ENCODE measurements at regions not wholly inside any gene's neighbourhood (a gene's known extent, or its start where the extent isn't known, plus 50 kb on each side); places are given as distances from the start of the nearest gene placed in this dataset.
"Not testable (repeated sequence)": the region's sequence is repeated elsewhere in the genome, so short reads cannot be mapped to it uniquely, and the experiment has no call there.

- not testable (repeated sequence) for H3K4me3 ChIP-seq (ENCODE audit: extremely low read depth, insufficient read depth, low read length, poor library complexity, severe bottlenecking); H3K36me3 ChIP-seq (ENCODE audit: control insufficient read depth, insufficient read depth, low read length); H3K4me1 ChIP-seq (ENCODE audit: control insufficient read depth, insufficient read depth, low read length, poor library complexity, severe bottlenecking); H3K9me3 ChIP-seq (ENCODE audit: control insufficient read depth, low read length); H3K27ac ChIP-seq (ENCODE audit: low read depth, low read length, severe bottlenecking)
- WGBS, 2 experiments (ENCODE audit: insufficient coverage in 2 of 2) = 94 to 97% methylated on average over 2 to 3 of the region's 6 CpGs
Observed at GRCh38 chr10:90118567-90118966, 417.2 kb downstream of the KIF20B start.

GRCh38 chr10:90119631-90120280, 418.4 kb downstream of the KIF20B start:
- not testable (repeated sequence) for H3K4me3 ChIP-seq (ENCODE audit: extremely low read depth, insufficient read depth, low read length, poor library complexity, severe bottlenecking); H3K27ac ChIP-seq (ENCODE audit: low read depth, low read length, severe bottlenecking); H3K4me1 ChIP-seq (ENCODE audit: control insufficient read depth, insufficient read depth, low read length, poor library complexity, severe bottlenecking); H3K36me3 ChIP-seq (ENCODE audit: control insufficient read depth, insufficient read depth, low read length); H3K9me3 ChIP-seq (ENCODE audit: control insufficient read depth, low read length)
- 86 to 92% methylated on average over 11 to 12 of the region's 21 CpGs for WGBS, 2 experiments (ENCODE audit: insufficient coverage in 2 of 2)

GRCh38 chr10:90125456-90126255, 424.3 kb downstream of the KIF20B start:
- no peaks in the 10 kb centered on the region for H3K36me3 ChIP-seq (ENCODE audit: control insufficient read depth, insufficient read depth, low read length)
- no peak overlapping the region for H3K4me3 ChIP-seq (ENCODE audit: extremely low read depth, insufficient read depth, low read length, poor library complexity, severe bottlenecking)
- no peaks in the 10 kb centered on the region for H3K4me1 ChIP-seq (ENCODE audit: control insufficient read depth, insufficient read depth, low read length, poor library complexity, severe bottlenecking)
- H3K27ac ChIP-seq (ENCODE audit: low read depth, low read length, severe bottlenecking) = no peak overlapping the region
- no peaks in the 10 kb centered on the region for H3K9me3 ChIP-seq (ENCODE audit: control insufficient read depth, low read length)
- 90% methylated on average over 2 of the region's 7 CpGs; no CpG with 5 or more reads in 1 of the 2 experiments for WGBS, 2 experiments (ENCODE audit: insufficient coverage in 2 of 2)

- no peaks in the 10 kb centered on the region for H3K36me3 ChIP-seq (ENCODE audit: control insufficient read depth, insufficient read depth, low read length)
- no CpG with 5 or more reads among the region's 1 CpG for WGBS, 2 experiments (ENCODE audit: insufficient coverage in 2 of 2)
- no peaks in the 10 kb centered on the region for H3K4me1 ChIP-seq (ENCODE audit: control insufficient read depth, insufficient read depth, low read length, poor library complexity, severe bottlenecking)
- H3K9me3 ChIP-seq (ENCODE audit: control insufficient read depth, low read length) = no peaks in the 10 kb centered on the region
- H3K27ac ChIP-seq (ENCODE audit: low read depth, low read length, severe bottlenecking) = no peak overlapping the region
- no peak overlapping the region for H3K4me3 ChIP-seq (ENCODE audit: extremely low read depth, insufficient read depth, low read length, poor library complexity, severe bottlenecking)
Observed at GRCh38 chr10:90126256-90126595, 424.8 kb downstream of the KIF20B start.

GRCh38 chr10:90130321-90131086, 429.1 kb downstream of the KIF20B start:
- no peaks in the 10 kb centered on the region for H3K4me1 ChIP-seq (ENCODE audit: control insufficient read depth, insufficient read depth, low read length, poor library complexity, severe bottlenecking)
- peaks cover 6% of the 10 kb centered on the region for H3K9me3 ChIP-seq (ENCODE audit: control insufficient read depth, low read length)
- 92 to 100% methylated on average over 1 to 2 of the region's 2 CpGs for WGBS, 2 experiments (ENCODE audit: insufficient coverage in 2 of 2)
- H3K36me3 ChIP-seq (ENCODE audit: control insufficient read depth, insufficient read depth, low read length) = no peaks in the 10 kb centered on the region
- H3K27ac ChIP-seq (ENCODE audit: low read depth, low read length, severe bottlenecking) = no peak overlapping the region
- H3K4me3 ChIP-seq (ENCODE audit: extremely low read depth, insufficient read depth, low read length, poor library complexity, severe bottlenecking) = no peak overlapping the region

GRCh38 chr10:90133606-90134005, 432.2 kb downstream of the KIF20B start:
- no CpG with 5 or more reads among the region's 2 CpGs for WGBS, 2 experiments (ENCODE audit: insufficient coverage in 2 of 2)
- H3K9me3 ChIP-seq (ENCODE audit: control insufficient read depth, low read length) = peaks cover 32% of the 10 kb centered on the region

GRCh38 chr10:90136731-90137316, 435.4 kb downstream of the KIF20B start:
- 81 to 83% methylated on average over 5 of the region's 8 CpGs for WGBS, 2 experiments (ENCODE audit: insufficient coverage in 2 of 2)
- peaks cover 32% of the 10 kb centered on the region for H3K9me3 ChIP-seq (ENCODE audit: control insufficient read depth, low read length)
- no peak overlapping the region for H3K4me3 ChIP-seq (ENCODE audit: extremely low read depth, insufficient read depth, low read length, poor library complexity, severe bottlenecking)

More at GRCh38 chr10:90133606-90134005, 432.2 kb downstream of the KIF20B start:
- H3K36me3 ChIP-seq (ENCODE audit: control insufficient read depth, insufficient read depth, low read length) = no peaks in the 10 kb centered on the region
- H3K4me3 ChIP-seq (ENCODE audit: extremely low read depth, insufficient read depth, low read length, poor library complexity, severe bottlenecking) = no peak overlapping the region
- H3K27ac ChIP-seq (ENCODE audit: low read depth, low read length, severe bottlenecking) = no peak overlapping the region
- no peaks in the 10 kb centered on the region for H3K4me1 ChIP-seq (ENCODE audit: control insufficient read depth, insufficient read depth, low read length, poor library complexity, severe bottlenecking)

GRCh38 chr10:90138844-90139243, 437.5 kb downstream of the KIF20B start:
- H3K9me3 ChIP-seq (ENCODE audit: control insufficient read depth, low read length) = peaks cover 26% of the 10 kb centered on the region
- 52 to 83% methylated on average over 2 to 4 of the region's 4 CpGs for WGBS, 2 experiments (ENCODE audit: insufficient coverage in 2 of 2)
- no peaks in the 10 kb centered on the region for H3K36me3 ChIP-seq (ENCODE audit: control insufficient read depth, insufficient read depth, low read length)
- no peak overlapping the region for H3K4me3 ChIP-seq (ENCODE audit: extremely low read depth, insufficient read depth, low read length, poor library complexity, severe bottlenecking)
- H3K27ac ChIP-seq (ENCODE audit: low read depth, low read length, severe bottlenecking) = no peak overlapping the region
- no peaks in the 10 kb centered on the region for H3K4me1 ChIP-seq (ENCODE audit: control insufficient read depth, insufficient read depth, low read length, poor library complexity, severe bottlenecking)

More at GRCh38 chr10:90136731-90137316, 435.4 kb downstream of the KIF20B start:
- Histone ChIP-seq H3K27ac (ENCODE audit: low read depth, low read length, severe bottlenecking) (no peak overlapping the region), H3K4me1 (ENCODE audit: control insufficient read depth, insufficient read depth, low read length, poor library complexity, severe bottlenecking) (no peaks in the 10 kb centered on the region), H3K36me3 (ENCODE audit: control insufficient read depth, insufficient read depth, low read length) (no peaks in the 10 kb centered on the region)

- Histone ChIP-seq H3K27ac (ENCODE audit: low read depth, low read length, severe bottlenecking) (no peak overlapping the region), H3K9me3 (ENCODE audit: control insufficient read depth, low read length) (peaks cover 13% of the 10 kb centered on the region), H3K36me3 (ENCODE audit: control insufficient read depth, insufficient read depth, low read length) (no peaks in the 10 kb centered on the region), H3K4me1 (ENCODE audit: control insufficient read depth, insufficient read depth, low read length, poor library complexity, severe bottlenecking) (no peaks in the 10 kb centered on the region), H3K4me3 (ENCODE audit: extremely low read depth, insufficient read depth, low read length, poor library complexity, severe bottlenecking) (no peak overlapping the region)
- WGBS, 2 experiments (ENCODE audit: insufficient coverage in 2 of 2) = 87 to 90% methylated on average over 1 of the region's 1 CpG
Observed at GRCh38 chr10:90141791-90142190, 440.4 kb downstream of the KIF20B start.

- WGBS, 2 experiments (ENCODE audit: insufficient coverage in 2 of 2) = no CpG with 5 or more reads among the region's 1 CpG
- H3K4me3 ChIP-seq (ENCODE audit: extremely low read depth, insufficient read depth, low read length, poor library complexity, severe bottlenecking) = no peak overlapping the region
- no peak overlapping the region for H3K27ac ChIP-seq (ENCODE audit: low read depth, low read length, severe bottlenecking)
- H3K9me3 ChIP-seq (ENCODE audit: control insufficient read depth, low read length) = no peaks in the 10 kb centered on the region
- H3K36me3 ChIP-seq (ENCODE audit: control insufficient read depth, insufficient read depth, low read length) = no peaks in the 10 kb centered on the region
- no peaks in the 10 kb centered on the region for H3K4me1 ChIP-seq (ENCODE audit: control insufficient read depth, insufficient read depth, low read length, poor library complexity, severe bottlenecking)
Observed at GRCh38 chr10:90143937-90144336, 442.5 kb downstream of the KIF20B start.

Data from mesodermal cell (in vitro differentiated cells).